ENCODE measurements at regions not wholly inside any gene's neighbourhood (a gene's known extent, or its start where the extent isn't known, plus 50 kb on each side); places are given as distances from the start of the nearest gene placed in this dataset.
"Not testable (repeated sequence)": the region's sequence is repeated elsewhere in the genome, so short reads cannot be mapped to it uniquely, and the experiment has no call there.

DNA sequence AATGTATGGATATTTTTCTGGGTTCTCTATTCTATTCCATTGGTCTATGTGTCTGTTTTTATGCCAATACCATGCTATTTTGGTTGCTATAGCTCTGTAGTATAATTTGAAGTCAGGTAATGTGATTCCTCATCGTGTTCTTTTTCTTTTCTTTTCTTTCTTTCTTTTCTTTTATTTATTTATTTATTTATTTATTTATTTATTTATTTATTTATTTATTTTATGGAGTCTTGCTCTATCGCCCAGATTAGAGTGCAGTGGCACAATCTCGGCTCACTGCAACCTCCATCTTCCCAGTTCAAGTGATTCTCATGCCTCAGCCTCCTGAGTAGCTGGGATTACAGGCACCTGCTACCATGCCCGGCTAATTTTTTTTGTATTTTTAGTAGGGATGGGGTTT is 315.2 kb downstream of the SV2B start:
- DNase-seq = not testable (repeated sequence)

DNA sequence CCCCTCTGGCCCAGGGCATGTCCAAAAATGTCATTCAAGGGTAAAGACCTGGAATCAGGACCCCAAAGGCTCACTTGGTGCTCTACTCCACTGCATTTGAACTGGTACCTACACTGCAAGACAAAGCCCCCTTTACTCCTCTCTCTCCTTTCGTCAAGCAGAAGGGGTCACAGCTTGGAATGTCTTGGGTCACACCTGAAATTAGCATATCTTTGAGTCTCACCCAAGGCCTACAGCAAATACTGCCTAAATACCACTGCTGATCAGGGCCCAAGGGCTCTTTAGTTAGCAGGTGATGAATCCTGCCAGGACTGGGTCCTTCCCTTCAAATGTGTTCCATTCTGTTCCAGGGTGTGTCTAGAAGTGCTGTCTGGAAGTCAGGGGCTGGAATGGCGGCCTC is 320.6 kb downstream of the SV2B start:
- no peak for DNase-seq

DNA sequence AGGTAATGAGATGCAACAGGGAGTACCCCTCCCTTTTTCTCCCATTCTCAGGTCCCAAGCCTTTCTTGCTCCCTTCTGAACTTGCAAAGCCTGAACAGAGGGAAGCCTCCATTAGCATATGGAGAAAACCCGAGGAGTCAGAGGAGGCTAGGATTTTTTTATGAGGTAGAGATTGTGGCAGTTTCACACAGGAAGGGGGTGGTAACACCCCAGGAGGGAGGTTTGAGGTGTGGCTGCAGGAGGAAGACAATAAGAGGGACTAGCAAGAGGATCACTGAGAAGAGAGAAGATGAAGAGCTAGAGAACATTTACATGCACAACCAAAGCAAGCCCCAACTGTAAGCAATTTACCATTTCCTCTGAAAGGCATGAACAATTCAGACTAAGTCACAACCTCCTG is 322.7 kb downstream of the SV2B start:
- no peak for DNase-seq

DNA sequence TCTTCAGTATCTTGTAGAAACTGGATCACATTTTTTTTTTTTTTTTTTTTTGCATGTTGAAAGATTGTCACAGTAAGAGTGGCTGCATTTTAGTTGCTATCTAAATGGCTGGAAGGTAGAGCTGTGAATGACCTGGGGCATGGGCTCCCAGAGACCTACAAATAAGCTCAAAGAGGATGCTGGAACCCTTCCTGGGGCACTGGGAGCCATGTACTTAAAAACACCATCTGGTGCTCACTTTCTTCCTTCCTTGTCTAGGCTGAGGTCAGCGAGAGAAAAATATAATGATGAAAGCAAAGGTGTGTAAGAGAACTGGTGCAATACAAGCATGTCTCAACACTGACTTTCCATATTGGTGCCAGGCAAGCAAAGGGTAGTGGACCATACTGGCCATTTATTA is 323.9 kb downstream of the SV2B start:
- DNase-seq = no peak

DNA sequence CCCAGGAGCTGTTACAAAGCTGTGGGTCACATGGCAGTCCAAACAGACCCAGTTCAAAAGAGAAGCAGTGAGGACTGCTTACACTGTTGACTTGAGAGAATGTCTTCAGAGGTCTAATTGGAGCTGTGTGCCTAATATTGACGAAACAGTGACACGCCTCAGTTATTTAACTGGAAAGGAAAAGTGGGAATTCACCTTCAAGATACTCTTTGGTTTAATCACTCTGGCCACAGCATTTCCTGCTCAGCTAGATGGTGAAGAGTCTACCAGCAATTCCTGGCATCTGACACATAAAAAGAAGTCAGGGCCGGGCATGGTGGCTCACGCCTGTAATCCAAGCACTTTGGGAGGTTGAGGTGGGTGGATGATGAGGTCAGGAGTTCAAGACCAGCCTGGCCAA is 326.4 kb downstream of the SV2B start:
- DNase-seq = no peak

DNA sequence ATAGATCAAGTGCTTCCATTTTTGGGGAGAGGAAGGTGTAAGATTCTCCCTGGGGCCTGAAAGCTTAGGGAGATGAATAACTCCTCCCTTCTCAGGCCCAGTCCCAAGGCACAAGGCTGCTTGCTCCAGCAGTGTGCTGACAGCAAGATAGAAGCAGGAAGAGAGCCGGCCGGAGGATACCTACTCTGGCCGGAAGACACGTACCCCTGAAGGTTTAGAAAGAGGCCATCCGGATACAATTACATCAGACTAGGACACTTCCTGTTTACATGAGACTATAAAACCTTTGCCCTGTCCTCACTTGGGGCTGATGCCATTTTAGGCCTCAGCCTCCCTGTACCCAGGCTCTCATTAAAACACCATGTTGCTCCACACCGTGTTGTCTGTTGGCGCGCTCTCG is 329.9 kb downstream of the SV2B start:
- DNase-seq = no peak

DNA sequence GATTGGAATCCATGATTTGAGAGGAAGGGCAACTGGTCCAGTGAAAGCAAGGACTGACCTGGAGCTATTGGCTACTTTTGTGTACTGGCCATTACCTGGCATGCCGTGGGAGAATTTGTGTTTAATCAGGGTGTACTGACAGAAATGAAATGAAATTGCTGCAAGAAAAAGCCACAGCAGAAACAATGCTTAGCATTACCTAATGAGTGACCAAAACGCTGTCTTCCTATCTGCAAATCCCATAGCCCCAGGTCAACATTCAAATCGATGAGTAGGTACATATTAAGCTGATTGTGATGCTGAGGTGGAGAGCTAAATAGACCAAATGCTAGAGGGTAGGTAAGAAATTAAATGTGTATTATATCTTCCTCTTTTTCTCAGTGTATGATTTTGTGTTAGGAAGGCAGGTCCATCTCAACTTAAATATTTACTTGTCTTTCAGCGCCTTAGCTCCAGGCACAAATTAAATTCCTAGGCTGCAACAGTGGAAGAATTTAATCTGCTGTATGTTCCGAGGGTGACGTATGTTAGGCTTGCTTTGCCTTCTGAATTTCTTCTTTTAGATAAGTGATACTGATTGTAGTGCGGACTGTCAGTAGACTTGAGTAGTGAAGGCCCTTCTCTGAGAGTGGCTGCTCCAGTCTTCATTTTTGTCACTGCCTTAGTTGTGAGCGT is 331.1 kb downstream of the SV2B start:
- no peak for DNase-seq

DNA sequence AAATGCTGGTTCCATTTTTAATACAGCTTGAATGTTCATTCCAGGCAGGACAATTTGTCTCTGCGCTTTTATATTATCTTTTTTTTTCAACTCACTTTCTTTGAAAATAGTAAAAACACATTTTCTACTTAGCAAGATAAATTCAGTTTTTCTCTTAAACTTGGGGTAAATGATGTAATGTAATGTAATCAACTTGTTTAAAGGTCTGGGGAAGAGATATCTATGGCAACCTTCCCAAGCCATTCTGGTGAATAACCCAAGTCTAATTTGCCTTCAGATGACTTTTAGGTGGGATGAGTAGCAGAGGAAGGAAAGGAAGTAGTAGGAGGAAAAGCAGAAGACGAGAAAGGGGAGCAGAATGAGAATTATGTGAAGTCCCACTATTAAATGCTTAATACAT is 335.1 kb downstream of the SV2B start:
- no peak for DNase-seq

DNA sequence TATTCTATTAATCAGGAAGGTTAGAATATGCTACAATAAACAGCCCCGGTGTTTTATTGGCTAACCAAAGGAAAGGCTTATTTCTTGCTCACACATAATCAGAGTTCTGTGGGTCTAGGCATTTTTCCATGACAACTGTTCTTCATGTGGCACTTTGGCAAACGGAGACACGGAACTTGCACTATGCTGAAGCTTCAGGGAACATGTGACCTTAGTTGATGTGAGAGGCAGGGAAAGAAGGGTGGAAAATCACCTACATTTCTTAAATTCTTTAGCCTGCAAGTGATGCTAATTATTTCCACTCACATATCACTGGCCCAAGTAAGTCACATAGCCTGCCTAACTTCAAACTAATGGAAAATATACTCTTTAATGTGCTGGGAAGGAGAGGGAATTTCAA is 344.6 kb downstream of the SV2B start:
- DNase-seq = no peak

DNA sequence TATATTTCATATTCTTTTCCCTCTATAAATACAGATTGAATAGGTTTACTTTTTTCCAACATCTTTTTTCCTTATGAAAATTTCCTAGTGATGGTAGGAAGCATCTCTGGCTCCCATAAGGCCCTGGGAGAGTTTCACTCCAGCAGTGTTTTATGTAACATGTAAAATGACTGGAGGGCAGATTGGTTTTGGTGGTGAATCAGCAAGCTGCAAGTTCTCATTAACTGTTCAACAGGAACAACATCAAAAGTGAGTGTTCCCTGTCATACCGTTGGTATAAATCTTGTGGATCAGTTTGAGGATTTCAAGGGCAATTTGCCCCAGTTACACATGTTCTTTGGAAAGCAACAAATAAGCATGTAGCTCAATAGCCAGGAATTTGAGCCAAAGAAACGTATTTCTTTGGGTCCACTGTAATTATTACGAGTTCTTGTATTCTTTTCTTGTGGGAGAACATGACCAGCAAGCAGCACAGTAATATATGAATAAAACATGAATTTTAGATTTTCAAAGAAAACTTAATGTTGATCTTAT is 345.7 kb downstream of the SV2B start:
- no peak for DNase-seq

DNA sequence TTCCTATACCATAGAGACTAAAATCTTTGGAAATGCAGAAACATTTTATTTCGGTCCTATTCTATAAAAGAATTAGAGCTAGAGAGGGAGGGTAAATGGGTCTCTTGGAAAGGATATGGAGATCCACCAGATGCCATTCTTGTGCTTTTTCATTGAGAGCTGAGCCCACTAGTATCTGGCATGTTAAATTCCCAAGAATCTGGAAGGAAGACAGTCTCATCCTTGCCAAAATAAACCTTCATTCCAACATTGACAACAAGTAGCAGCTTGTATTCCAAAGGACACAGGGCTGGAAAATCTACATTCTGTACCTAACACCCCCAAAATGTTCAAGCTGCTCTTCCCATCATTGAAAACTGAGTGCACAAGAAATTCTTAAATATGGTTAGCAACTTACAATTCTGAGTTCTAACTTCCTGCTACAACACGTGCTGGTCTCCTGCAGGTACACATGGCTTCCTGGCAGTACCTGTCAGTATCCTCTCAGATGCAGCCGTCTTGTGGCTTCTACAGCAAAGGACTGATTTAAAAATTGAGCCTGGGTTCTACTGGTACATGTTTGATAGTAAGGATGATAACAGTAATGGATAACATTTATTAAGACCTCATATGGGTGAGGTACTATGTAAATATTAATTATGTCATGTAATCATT is 348.1 kb downstream of the SV2B start:
- DNase-seq = no peak

DNA sequence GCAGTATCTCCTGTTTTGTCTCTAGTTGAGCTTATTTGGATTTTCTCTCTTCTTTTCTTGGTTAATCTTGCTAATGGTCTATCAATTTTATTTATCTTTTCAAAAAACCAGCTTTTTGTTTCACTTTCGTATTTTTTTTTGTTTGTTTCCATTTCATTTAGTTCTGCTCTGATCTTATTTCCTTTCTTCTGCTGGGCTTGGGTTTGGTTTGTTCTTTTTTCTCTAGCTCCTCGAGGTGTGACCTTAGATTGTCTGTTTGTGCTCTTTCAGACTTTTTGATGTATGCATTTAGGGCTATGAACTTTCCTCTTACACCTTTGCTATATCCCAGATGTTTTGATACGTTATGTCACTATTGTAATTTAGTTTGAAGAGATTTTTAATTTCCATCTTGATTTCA is 353.3 kb downstream of the SV2B start:
- DNase-seq = not testable (repeated sequence)

DNA sequence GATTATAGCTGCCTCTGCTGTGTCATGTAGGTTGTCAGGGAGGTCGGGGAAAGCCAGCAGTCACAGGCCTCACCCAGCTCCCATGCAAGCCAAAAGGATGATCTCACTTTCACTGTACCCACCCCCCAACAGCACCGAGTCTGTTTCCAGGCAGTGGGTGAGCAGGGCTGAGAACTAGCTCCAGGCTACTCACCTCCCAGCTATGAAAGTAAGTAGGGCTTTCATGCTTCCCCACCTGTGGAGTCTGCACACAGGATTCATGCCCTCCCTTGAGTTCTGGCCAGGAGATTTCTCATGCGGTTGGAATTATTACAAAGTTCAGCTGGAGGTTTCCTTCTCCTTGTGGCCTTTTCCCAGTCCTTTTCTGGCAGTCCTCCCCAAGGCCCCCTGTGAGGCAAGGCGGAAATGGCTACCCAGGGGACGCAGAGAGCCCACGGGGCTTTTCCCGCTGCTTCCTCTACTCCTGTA is 356.2 kb downstream of the SV2B start:
- peak; percentile 6 for DNase-seq

DNA sequence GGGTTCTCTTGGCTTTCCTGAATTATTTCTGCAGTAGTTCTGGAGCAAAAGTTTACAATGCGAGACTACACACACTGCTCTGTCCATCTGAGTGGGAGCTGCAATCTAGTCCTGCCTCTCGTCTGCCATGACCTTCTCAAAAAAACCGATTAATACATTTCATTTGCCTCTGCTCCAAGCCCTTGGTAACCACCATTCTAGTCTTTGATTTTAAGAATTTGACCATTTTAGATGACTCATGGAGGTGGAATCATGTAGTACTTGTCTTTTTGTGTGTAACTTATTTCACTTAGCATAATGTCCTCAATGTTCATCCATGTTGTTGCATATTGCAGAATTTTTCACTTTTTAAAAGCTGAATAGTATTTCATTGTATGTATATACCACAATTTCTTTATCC is 356.9 kb downstream of the SV2B start:
- no peak for DNase-seq

DNA sequence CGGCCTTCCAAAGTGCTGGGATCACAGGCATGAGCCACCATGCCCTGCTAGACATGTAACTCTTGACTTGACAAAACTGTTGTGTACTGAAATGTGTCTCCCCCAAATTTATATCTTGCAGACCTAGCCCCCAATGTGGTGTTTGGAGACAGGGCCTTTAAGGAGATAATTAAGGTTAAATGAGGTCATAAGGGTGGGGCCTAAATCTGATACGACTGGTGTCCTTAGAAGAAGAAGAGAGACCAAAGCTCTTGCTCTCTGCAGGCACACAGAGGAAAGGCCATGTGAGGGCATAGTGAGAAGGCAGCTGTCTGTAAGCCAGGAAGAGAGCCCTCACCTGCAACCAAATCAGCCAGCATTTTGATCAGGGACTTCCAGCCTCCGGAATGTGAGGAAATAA is 361.3 kb downstream of the SV2B start:
- no peak for DNase-seq

DNA sequence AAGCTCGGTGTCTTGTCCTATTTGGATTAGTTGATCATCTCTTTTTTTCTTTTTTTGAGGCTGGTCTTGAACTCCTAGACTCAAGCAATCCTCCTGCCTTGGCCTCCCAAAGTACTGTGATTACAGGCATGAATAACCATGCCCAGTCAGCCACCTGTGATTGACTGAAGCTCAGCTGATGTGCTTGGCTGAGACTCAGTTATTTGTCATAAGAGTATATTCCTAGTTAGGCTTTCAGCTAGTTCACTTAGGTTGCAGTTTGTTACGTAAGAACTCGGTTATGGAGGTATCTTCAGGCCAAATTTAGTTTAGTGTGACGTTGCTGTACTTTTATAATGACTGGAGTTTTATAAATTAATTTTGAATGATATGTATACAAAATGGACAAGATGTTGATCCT is 365.0 kb downstream of the SV2B start:
- DNase-seq = no peak

DNA sequence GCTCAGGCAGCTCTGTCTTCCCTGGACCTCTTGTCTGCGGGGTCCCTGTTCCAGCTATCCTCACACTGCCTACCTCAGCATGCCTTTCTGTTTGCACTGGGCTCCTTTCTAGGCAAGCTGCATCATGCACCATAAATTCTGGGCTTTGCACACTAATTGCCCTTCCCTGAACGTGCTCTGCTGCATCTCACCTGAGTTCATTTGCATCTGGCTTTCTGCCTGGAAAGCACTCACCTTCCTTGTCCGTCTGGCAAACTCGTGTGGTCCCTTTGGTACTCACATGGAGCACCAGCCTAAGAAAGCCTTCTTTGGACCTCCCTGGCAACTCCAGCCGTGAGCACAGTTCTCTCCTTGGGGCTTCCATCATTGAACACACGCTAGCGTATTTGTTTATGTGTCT is 365.6 kb downstream of the SV2B start:
- DNase-seq = no peak

DNA sequence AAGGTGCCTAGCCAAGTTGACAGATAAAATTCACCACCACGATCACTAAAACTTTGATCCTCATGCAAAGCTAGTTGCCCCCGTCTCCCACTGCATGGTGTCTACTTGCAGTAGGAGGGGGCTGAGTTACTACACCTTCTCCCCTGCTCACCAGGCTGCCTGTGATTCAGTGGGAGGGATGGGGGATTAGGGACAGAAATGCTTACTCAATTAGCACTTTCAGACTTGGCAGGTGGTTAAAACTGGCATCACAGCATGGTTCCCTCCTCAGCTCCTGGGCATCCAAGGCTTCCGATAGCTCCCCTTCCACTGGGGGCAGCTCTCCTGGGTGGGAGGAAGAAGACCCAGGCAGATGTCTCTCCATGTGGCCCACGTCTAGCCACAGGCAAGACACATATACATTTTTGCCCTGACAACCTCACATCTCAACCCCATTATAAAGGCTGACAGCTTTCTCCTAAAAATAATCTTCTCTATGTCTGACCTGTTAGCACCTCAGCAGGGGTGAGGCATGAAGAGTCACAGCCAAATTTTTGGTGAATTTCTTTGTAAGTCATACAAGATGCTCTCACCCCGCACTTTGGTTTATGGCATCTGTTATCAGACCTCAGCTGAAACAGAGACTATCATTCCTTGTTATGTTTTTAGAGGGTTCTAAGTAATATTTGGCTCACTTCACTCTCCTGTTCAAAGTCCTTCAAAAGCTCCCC is 369.0 kb downstream of the SV2B start:
- DNase-seq = no peak

DNA sequence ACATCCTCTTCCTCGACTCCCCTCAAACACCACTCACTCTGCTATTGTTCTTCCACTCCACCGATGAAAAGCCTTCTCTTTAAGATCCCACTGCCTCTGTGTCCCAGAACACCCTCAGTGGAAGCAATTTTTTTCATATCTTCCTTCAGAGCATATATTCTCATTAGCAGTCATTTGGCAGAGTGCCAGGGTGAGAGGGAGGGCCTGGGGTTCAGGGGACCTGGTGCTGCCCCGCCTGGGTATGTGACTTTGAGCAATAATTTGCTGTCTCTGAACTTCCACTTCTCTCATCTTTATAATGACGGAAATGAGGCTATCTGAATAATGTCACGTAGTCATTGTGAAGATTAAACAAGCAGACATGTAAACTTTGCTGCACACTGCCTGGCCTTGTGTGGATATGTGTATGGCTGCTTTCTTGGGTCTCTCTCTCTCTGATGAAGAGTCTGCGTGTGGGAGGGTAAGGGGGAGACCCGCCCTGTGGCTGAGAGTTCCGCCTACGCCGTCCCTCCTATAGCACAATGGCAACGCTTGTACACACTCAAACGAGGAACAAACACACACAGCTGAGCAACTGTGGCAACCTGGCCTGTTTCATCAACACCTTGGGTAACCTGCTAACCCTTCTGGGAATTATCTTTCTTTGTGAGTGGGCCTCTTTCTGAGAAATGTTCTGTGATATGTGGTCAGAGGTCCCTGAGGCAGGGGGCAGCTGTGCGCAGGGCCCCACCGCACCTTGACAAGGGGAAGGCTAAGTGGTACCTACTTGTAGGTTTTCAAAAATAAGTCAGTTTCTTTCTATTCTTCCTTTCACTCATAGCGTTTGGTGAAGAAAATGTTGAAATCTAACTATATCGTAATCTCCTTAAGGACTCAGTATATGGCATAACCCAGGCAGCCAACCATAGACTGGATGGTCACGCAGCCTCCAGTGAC is 369.8 kb downstream of the SV2B start:
- no peak for DNase-seq

DNA sequence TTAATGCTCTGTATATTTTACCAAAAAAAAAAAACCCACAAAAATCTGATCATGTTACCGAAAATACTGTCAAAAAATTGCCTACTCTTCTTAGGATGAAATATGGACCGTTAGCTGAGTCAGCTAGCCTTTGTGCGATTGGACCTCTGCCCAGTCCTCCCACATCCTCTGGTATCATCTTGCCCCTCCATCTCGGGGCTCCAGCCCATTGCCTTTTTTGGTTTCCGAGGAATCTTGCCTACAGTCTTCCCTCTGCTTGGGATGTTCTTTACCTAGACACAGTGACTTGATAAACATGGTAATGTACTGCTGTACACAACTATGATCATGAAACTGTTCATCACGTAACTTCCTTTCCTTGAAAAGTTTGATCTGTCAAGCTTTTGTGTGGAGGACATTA is 371.4 kb downstream of the SV2B start:
- DNase-seq = peak; percentile 8

DNA sequence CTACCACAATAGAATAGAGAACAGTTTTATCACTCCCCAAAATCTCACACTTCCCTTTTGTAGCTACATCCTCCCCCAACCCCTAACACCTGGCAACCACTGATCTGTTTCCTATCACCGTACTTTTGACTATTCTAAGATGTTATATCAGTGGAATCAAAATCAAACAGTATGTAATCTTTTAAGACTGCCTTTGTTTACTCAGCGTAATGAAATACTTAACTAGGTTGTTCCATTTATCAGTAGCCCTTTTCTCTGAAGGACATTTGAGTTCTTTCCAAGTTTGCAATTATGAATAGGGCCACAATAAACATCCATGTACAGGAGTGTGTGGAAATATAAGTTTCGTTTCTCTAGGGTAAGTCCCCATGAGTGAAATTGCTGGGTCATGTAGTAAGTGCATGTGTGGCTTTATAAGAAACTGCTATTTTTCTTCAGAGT is 372.3 kb downstream of the SV2B start:
- no peak for DNase-seq

DNA sequence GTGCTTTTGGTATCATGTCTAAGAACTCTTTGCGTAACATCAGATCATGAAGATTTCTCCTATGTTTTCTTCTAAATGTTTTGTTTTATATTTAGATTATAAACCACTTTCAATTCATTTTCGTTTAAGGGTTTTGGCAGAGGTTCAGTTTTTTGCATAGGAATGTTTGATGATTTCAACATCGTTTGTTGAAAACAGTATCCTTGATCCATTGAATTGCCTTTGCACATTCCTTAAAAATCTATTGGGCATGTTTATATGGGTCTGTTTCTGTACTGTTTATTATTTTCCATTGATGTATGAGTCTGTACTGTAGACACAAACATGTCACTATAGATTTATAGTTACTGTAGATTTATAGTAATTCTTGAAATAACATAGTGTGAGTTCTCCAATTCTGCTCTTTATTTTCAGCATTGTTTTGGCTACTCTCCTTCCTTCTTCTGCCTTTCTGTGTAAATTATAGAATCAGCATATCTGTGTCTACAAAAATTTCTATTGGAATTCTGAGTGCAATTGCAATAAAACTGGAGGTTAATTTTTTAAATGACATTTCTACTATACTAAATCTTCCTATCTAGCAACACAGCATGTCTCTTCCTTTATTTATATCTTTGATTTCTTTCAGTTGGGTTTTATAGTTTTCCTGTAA is 374.0 kb downstream of the SV2B start:
- DNase-seq = no peak

Data from EL (cell line).